SK-N-SH (cell line): ENCODE measurements at regions not wholly inside any gene's neighbourhood (a gene's known extent, or its start where the extent isn't known, plus 50 kb on each side); places are given as distances from the start of the nearest gene placed in this dataset.

Experiments
- CTCF ChIP-seq: fragments of 200-600 bp; sonication (generic); IDR thresholded peaks from 2 replicates; pipeline ENCODE4 v1.6.1; 2017; ENCODE audit warnings: antibody characterized with exemption, mild to moderate bottlenecking, moderate library complexity
- EP300 ChIP-seq, 2 experiments: IDR thresholded peaks; 2 replicates each; pipeline versions ENCODE4 v1.4.0 to v1.6.1; 2012; ENCODE audit warnings: borderline replicate concordance in 1 of 2, low read depth in 1 of 2, low read length in 1 of 2
- FOXJ3 ChIP-seq: sonication (generic); formaldehyde crosslinking; IDR thresholded peaks from 2 replicates; pipeline ENCODE4 v1.5.1; 2020; ENCODE audit warnings: mild to moderate bottlenecking, missing genetic modification reagents
- JUND ChIP-seq: IDR thresholded peaks from 2 replicates; pipeline ENCODE4 v1.4.0; 2012
- MXI1 ChIP-seq: IDR thresholded peaks from 2 replicates; pipeline ENCODE4 v1.6.1; 2012; ENCODE audit warnings: mild to moderate bottlenecking, low read depth, low read length, improper control_type of control experiment
- NFIC ChIP-seq: IDR thresholded peaks from 2 replicates; pipeline ENCODE4 v1.4.0; 2012; ENCODE audit warnings: borderline replicate concordance
- PBX3 ChIP-seq: IDR thresholded peaks from 2 replicates; pipeline ENCODE4; 2012
- POLR2AphosphoS5 ChIP-seq: IDR thresholded peaks from 2 replicates; pipeline ENCODE4 v1.6.1; 2012; ENCODE audit warnings: low read depth, low read length
- REST ChIP-seq: IDR thresholded peaks from 2 replicates; pipeline ENCODE4 v1.6.1; 2012; ENCODE audit warnings: mild to moderate bottlenecking, low read depth, low read length, moderate library complexity
- RFX5 ChIP-seq: IDR thresholded peaks from 2 replicates; pipeline ENCODE4 v1.6.1; 2012; ENCODE audit warnings: mild to moderate bottlenecking, improper control_type of control experiment, low read length
- TCF12 ChIP-seq: IDR thresholded peaks from 2 replicates; pipeline ENCODE4 v1.4.0; 2012
- TF ChIP-seq, protein P1 (sequence below): IDR thresholded peaks from 2 replicates; pipeline ENCODE4 v1.4.0; 2012; ENCODE audit warnings: low read depth, borderline replicate concordance
- TF ChIP-seq, protein P2 (sequence below): fragments of 150-350 bp; IDR thresholded peaks from 2 replicates; pipeline ENCODE4 v1.6.1; 2016; ENCODE audit warnings: mild to moderate bottlenecking, low read depth, low read length

DNA sequence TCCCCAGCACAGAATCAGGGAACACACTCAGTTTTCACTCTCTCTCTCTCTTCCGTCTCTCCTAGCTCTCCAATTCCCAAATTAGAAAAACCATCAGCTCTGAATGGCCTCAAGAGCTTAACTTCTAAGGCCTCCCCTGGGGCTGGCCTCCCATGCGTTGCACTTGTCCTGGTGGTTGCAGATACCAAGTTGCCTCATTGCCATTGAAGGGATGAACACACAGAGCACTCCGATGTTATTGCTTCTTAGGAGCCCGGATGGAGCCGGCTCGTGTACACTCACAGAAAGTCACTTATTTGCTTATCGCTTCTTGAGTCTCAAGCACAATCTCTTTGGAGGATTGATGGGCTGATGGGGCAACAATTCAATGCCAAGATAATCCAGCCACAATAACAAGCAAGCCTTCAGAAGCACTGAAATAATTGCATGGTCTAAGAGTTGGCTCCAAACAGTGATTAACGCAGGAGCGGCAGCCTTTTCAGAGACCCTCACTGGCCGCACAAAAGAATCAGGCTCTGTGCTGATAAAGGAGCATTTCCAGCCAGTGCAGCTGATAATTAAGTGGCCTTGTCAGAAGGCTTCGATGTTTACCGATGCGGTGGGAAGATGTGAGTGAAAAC lies 175.8 kb upstream of the TMEM132C start:
- TF ChIP-seq CTCF (no peak), RFX5 (no peak), FOXJ3 (no peak), PBX3 (no peak), POLR2AphosphoS5 (no peak), TCF12 (no peak), NFIC (no peak), EP300 (IDR thresholded peaks at IDR 0.05; ENCODE audit: borderline replicate concordance in 1 of 2, low read depth in 1 of 2, low read length in 1 of 2) (no peak), JUND (no peak), REST (no peak), MXI1 (no peak)
- TF ChIP-seq, protein P1, sequence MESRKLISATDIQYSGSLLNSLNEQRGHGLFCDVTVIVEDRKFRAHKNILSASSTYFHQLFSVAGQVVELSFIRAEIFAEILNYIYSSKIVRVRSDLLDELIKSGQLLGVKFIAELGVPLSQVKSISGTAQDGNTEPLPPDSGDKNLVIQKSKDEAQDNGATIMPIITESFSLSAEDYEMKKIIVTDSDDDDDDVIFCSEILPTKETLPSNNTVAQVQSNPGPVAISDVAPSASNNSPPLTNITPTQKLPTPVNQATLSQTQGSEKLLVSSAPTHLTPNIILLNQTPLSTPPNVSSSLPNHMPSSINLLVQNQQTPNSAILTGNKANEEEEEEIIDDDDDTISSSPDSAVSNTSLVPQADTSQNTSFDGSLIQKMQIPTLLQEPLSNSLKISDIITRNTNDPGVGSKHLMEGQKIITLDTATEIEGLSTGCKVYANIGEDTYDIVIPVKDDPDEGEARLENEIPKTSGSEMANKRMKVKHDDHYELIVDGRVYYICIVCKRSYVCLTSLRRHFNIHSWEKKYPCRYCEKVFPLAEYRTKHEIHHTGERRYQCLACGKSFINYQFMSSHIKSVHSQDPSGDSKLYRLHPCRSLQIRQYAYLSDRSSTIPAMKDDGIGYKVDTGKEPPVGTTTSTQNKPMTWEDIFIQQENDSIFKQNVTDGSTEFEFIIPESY: no peak
- TF ChIP-seq, protein P2, sequence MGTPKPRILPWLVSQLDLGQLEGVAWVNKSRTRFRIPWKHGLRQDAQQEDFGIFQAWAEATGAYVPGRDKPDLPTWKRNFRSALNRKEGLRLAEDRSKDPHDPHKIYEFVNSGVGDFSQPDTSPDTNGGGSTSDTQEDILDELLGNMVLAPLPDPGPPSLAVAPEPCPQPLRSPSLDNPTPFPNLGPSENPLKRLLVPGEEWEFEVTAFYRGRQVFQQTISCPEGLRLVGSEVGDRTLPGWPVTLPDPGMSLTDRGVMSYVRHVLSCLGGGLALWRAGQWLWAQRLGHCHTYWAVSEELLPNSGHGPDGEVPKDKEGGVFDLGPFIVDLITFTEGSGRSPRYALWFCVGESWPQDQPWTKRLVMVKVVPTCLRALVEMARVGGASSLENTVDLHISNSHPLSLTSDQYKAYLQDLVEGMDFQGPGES: no peak
